Superior temporal gyrus (tissue), 1 donor: ENCODE measurements at regions not wholly inside any gene's neighbourhood (a gene's known extent, or its start where the extent isn't known, plus 50 kb on each side); places are given as distances from the start of the nearest gene placed in this dataset.

ENCODE experiments used
- DNase-seq: peaks from one replicate; pipeline ENCODE4 v3.0.0-alpha.2; 2016; ENCODE audit errors: extremely low spot score

DNA sequence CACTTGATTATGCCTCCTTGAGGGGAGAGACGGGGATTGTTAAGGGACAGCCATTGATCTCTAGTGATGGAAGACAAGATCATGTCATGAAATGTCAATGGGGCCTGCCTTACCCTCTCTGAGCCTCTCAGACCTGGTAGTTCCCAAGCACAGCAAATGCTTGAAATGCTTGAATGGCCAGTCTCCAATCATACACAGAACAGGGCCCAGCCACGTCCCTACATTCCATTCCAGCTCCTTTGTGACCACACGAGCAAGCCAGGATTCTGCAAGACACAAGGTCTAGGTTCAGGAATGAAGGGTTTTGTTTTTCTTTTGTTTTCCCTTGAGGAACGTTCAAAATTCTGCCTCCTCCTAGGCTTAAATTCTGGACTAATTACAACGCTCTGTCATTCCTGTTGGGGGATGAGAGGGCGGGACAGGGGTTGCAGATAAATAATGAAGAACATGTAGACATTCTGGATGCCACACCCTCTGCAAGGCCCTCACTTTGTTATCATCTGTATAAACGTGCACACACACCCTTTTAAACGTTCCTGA lies 98.1 kb upstream of the YPEL5 start:
- DNase-seq, result no peak

DNA sequence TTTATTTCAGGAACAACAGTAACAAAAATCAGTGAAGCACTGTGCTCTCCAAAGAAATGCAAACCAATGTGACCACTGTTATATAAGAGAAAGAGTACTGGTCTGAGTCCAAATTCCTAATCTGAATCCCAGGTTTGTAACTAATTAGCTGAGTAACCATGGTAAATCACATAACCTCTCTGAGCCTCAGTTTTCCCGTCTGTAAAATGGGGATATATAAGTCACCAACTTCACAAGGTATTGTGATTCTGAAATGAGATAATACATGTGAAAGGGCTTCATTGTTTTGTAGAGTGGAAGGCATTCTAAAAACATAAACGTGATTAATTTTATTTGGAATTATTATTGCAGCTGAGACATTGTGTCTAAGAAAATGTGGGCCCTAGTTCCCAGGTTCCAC lies 91.3 kb upstream of the YPEL5 start:
- DNase-seq, result no peak

DNA sequence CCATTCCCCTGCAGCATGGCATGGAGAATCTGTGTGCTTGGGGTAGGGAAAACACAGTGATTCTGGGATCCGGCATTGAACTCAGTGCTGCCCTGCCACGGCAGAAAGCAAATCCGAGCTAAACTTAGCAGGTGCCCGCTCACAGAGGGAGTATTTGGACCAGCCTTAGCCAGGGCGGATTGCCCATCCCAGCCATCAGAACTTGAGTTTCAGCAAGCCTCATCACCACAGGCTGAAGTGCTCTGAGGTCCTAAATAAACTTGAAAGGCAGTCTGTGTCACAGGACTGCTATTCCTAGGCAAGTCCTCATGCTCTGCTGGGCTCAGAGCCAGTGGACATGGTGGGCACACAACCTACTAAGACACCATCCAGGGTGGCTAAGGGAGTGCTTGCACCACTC lies 86.2 kb upstream of the YPEL5 start:
- DNase-seq, result no peak

DNA sequence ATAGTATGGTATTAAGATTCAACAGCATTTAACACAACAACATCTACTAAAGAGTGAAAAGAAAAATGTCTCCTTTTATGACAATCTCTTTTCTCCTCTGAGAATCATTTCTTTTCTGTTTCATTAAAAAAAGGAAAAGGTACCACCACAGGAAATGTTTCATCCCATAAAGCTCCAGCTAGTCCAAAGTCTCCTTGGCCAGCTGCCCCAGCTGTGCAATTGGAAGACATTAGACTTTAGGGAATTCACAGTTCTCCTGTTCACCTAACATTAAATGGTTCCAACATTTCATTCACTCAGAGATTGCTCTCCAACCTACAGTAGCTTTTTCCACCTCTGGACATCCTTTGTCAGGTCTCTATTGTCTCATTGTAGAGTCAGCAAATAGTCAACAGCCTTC lies 78.7 kb upstream of the YPEL5 start:
- no peak for DNase-seq

DNA sequence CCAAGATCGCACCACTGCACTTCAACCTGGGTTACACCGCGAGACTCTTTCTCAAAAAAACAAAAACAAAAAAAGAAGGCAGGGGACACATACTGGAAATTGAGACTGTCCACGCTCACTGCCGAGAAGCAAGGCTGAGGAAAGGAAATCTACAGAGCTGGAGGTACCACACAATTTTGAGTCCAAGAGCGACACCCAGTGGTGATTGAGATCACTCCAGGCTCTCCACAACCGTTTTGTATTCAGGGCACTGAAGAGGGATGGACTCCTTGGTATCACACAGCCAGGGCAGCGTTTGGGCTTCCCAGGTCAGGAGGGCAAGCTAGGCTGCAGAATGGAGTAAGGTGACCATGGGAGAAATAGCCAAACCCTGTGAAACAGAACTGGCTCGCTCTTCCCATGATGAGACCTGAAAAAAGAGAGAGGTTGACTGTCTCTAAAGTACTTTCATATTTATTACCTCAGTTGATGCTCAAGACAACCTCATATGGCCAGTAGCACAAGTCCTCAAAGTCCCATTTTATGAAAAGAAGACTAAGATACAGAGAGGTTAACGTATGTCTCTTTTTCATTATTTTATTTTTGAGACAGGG lies 74.5 kb upstream of the YPEL5 start:
- peak; percentile 93 for DNase-seq

DNA sequence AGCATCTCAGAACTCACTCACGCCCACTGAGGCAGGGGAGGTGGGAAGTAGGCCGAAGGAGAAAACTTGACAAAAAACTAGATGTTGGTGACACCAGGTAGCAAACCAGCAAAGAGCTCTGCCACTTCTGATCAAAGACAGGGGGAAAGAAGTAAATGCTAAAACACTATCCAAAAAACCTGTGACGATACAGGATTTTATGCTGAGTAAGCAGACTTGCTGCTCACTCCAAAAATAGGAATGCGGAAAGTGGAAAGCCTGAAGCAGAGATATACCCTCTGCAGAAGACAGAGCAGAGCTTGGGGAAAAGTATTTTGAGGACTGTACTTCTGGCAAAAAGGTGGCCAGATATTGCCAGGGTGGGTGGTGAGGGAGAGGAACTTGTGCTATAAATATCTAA lies 73.3 kb upstream of the YPEL5 start:
- DNase-seq, result no peak

DNA sequence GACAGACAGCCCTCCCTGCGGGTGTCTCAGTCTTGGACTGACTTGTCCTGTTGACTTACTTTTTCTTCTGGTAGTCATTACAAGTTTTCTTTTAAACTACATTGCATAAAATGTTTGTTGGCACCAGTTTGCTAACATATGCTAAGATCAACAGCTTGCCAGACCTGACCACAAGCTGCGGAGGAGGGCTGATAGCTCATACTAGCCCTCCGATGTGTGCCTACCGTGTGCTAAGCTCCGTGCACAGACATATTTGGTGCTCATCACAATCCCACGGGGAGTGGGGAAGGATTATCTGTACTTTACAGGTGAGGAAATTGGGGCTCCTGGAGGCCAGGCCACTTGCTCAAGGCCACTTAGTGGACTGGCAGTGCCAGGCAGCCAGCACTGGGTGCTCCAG lies 72.8 kb upstream of the YPEL5 start:
- DNase-seq, result no peak

DNA sequence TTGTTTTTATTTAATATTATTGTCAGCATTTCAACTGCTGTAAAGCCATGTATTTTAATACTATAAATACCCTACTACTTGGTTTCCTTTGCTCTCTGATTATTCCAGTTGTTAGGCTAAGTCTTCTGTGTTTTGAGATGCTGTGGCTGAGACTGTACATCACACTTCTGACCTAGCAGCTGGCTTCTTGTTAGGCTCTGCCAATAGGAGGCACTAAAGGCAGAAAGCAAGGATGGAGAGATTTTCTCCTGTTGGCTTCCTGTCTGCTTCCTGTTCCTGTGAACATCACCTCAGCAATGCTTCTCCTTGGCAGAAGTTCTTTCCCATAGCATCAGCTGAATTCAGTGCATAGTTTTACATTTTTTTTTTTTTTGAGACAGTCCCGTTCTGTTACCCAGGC lies 68.3 kb upstream of the YPEL5 start:
- no peak for DNase-seq

DNA sequence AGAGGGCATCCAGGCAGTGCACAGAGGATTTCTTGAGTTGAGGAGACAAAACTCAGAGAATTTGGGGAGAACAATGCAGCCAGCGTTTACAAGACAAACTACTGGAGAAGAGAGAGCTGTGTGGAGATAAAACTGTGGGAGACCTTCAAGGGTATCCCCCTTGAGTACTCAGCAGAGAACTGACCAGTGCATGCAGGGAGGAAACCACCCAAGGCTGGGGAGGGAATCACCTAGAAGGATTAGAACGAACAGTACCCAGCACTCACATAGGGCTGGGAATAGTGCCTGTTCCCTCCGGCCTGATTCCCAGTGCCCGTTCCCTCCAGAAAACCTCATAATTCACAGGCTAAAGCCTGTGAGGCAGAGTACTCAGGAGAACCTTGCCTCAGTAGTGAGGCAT lies 61.9 kb upstream of the YPEL5 start:
- no peak for DNase-seq

DNA sequence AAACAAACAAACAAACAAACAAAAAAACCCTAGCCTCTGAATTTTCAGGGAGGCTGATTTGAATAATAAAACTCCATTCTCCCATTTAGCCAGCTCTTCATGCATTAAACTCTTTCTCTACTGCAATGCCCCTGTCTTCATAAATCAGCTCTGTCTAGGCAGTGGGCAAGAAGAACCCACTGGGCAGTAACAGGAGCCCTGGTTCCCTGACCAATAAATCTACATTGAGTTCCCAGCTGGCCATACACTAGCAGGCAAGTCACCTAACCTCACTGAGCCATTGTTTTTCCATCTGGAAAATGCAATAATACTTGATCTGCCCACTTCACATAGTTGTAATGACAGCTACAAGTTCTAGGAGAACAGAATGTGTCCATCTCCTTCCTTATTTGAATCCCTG lies 57.6 kb upstream of the YPEL5 start:
- no peak for DNase-seq

DNA sequence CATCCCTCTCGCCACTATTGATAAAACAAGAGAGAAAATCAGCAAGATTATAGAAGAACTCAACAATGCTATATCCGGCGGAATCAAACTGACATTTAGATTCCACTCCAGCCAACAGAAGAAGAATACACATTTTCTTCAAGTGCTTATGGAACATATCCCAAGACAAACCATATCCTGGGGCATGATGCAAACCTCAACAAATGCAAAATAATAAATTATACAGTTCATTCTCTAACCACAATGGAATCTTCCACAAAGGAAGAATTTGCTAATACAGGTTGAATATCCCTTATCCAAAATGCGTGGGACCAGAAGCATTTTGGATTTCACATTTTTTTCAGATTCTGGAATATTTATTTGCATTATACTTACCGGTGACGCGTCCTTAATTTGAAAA lies 51.4 kb upstream of the YPEL5 start:
- no peak for DNase-seq

DNA sequence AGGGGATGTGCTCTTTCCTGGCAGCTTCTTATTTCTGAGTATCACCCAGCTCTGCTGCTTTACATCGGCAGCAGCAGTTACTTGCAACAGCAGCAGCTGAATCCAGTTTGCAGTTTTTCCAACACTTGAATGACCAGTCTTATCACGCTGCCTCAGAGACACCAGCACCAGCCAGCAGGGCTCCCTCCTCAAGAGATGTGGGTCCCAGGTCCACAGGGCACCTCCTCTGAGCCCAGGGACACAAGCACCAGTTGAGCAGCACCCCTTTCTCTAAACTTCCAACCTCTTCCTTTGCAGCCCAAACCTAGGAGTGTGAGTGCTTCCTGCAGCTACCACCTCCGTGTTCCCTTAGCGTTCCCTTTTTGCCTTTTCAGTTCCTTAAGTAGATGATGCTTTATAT lies 50.4 kb upstream of the YPEL5 start:
- no peak for DNase-seq
